ENCODE measurements at regions not wholly inside any gene's neighbourhood (a gene's known extent, or its start where the extent isn't known, plus 50 kb on each side); places are given as distances from the start of the nearest gene placed in this dataset.
A peak's percentile ranks its signal among the peaks of the same experiment; 100 is the strongest.

DNA sequence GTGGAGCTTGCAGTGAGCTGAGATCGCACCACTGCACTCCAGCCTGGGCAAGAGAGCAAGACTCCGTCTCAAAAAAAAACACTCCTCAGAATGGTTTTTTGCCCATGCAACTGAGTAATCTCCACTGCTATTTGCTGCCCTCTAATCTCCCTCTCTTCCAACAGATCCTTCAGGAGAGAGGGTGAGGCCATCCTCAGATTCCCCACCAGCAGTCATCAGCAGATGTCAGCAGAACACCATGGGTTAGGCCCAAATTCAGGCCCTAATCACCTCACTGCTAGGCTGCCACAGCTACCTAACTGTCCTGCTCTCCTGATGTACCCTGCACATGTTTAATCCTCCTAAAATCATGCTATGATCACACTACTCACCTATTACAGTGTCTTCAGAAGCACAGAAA, 63.2 kb upstream of the BEND6 start:
- no peak for DNase-seq (ENCODE audit: low read depth, low spot score)
- peak overlapping the region; percentile 69 for H2AFZ ChIP-seq (ENCODE audit: control insufficient read depth, low read depth, low read length)
- ATAC-seq = peak; percentile 29
- H3K27ac ChIP-seq (ENCODE audit: control insufficient read depth, insufficient read depth) = peak overlapping the region; percentile 95; the same call in 1 of the 2 replicates
- ChIA-PET SMC1A (ENCODE audit: uncharacterized antibody, unreplicated experiment) (interaction anchor here (0.7 to 3.5 kb wide), 9 partner anchors 9 to 66 kb away, joined by 3 to 25 read pairs (median 5); no protein-coding TSS in a partner anchor), POLR2A (interaction anchor here (0.7 to 1.3 kb wide), 4 partner anchors 64 to 426 kb away, joined by 3 to 6 read pairs (median 4); partner anchors contain the start of gene PRIM2), RAD21 (ENCODE audit: unreplicated experiment) (interaction anchor here (1.1 to 4.2 kb wide), 5 partner anchors 11 to 423 kb away, joined by 5 to 27 read pairs (median 14); no protein-coding TSS in a partner anchor), CTCF (interaction anchor here (0.6 to 5.8 kb wide), 15 partner anchors 10 to 428 kb away, joined by 3 to 66 read pairs (median 6); partner anchors contain the start of gene PRIM2)
- in situ Hi-C loops (cut with MboI) (no loop called here), intact Hi-C loops (cut with micrococcal nuclease; ENCODE audit: unreplicated experiment) (no loop called here)
- TF ChIP-seq, protein P1, sequence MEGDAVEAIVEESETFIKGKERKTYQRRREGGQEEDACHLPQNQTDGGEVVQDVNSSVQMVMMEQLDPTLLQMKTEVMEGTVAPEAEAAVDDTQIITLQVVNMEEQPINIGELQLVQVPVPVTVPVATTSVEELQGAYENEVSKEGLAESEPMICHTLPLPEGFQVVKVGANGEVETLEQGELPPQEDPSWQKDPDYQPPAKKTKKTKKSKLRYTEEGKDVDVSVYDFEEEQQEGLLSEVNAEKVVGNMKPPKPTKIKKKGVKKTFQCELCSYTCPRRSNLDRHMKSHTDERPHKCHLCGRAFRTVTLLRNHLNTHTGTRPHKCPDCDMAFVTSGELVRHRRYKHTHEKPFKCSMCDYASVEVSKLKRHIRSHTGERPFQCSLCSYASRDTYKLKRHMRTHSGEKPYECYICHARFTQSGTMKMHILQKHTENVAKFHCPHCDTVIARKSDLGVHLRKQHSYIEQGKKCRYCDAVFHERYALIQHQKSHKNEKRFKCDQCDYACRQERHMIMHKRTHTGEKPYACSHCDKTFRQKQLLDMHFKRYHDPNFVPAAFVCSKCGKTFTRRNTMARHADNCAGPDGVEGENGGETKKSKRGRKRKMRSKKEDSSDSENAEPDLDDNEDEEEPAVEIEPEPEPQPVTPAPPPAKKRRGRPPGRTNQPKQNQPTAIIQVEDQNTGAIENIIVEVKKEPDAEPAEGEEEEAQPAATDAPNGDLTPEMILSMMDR (IDR thresholded peaks at IDR 0.05 in 2 of 3, conservative IDR thresholded peaks at IDR 0.05 in 1 of 3; ENCODE audit: control insufficient read depth in 2 of 3, extremely low read depth in 1 of 3, insufficient read depth in 1 of 3, low read depth in 3 of 3, low read length in 3 of 3) = peak; percentile 20 to 34 (median 31); a peak in 4 of 6 replicates
- TF ChIP-seq SREBF1 (IDR thresholded peaks at IDR 0.05; ENCODE audit: low read length) = no peak
- TF ChIP-seq RAD21 (IDR thresholded peaks at IDR 0.05; ENCODE audit: insufficient read depth, low read depth, low read length) = peak; percentile 51
- TF ChIP-seq SMC3 (IDR thresholded peaks at IDR 0.05; ENCODE audit: borderline replicate concordance, low read length) = peak; percentile 19; the same call in 1 of the 2 replicates
- H3K4me3 ChIP-seq = no peak overlapping the region
- no peaks in the 10 kb centered on the region for H3K79me2 ChIP-seq (ENCODE audit: control insufficient read depth, insufficient read depth, low read length)
- BruUV-seq (replicated peaks) = no TSS peak
- H3K9me3 ChIP-seq (replicated peaks; ENCODE audit: control insufficient read depth, insufficient read depth, low read length) = no peaks in the 10 kb centered on the region
- H4K20me1 ChIP-seq (ENCODE audit: control insufficient read depth, insufficient read depth) = no peaks in the 10 kb centered on the region
- FAIRE-seq = no peak
- peak overlapping the region; percentile 26 for H3K4me2 ChIP-seq (ENCODE audit: control insufficient read depth, insufficient read depth)
- no peaks in the 10 kb centered on the region for H3K36me3 ChIP-seq (ENCODE audit: control insufficient read depth in 2 of 2, insufficient read depth in 2 of 2, low read length in 1 of 2)
- peaks cover 30% of the 10 kb centered on the region for H3K4me1 ChIP-seq (ENCODE audit: control insufficient read depth, insufficient read depth, low read length)
- H3K27me3 ChIP-seq (replicated peaks in 1 of 2; ENCODE audit: control insufficient read depth in 2 of 2, insufficient read depth in 2 of 2, low read length in 1 of 2) = no peaks in the 10 kb centered on the region
- WGBS (ENCODE audit: insufficient coverage, insufficient replicate concordance, low lambda C conversion rate, missing lambda C conversion rate) = 96% methylated on average over 2 of the region's 2 CpGs
- 0 out of 2 replicates have a peak overlapping the region, but pooled peaks have one; percentile 4 for H3K9ac ChIP-seq (ENCODE audit: control insufficient read depth, insufficient read depth, low read length)
